Right cardiac atrium (tissue), 5 donors: ENCODE measurements at regions not wholly inside any gene's neighbourhood (a gene's known extent, or its start where the extent isn't known, plus 50 kb on each side); places are given as distances from the start of the nearest gene placed in this dataset.
"Not testable (repeated sequence)": the region's sequence is repeated elsewhere in the genome, so short reads cannot be mapped to it uniquely, and the experiment has no call there.

Experiments
- ATAC-seq, 2 donors: fragments of 200-7000 bp; cut with Tn5 transposase; one replicate each; pipeline versions ENCODE4 v1.8.0 to v1.9.1; 2020; ENCODE audit warnings: moderate library complexity in 2 of 2, mild to moderate bottlenecking in 1 of 2
- DNase-seq, 3 donors: peaks; one replicate each; pipeline ENCODE4 v3.0.0-alpha.2; 2020
- H3K27ac ChIP-seq: one replicate; pipeline ENCODE4 v1.5.1; 2013; ENCODE audit warnings: mild to moderate bottlenecking, low read length, control low read depth, moderate library complexity
- H3K27me3 ChIP-seq: one replicate; pipeline ENCODE4 v1.6.1; 2013; ENCODE audit not compliant: control insufficient read depth, insufficient read depth
- H3K4me1 ChIP-seq: one replicate; pipeline ENCODE4 v1.6.1; 2013; ENCODE audit warnings: low read length; ENCODE audit not compliant: control insufficient read depth, insufficient read depth
- H3K4me3 ChIP-seq: one replicate; pipeline ENCODE4 v1.5.1; 2013; ENCODE audit warnings: low read length, control low read depth
- H3K9me3 ChIP-seq: one replicate; pipeline ENCODE4 v1.6.1; 2013; ENCODE audit warnings: low read length; ENCODE audit not compliant: control insufficient read depth
- WGBS: extraction: QIAGEN DNeasy Blood & Tissue Kit; methylation state at CpG from one replicate; pipeline ENCODE4 v1.1.7; 2013; 5-methylcytosine and 5-hydroxymethylcytosine counted together
- intact Hi-C, 4 donors: fragments of 100-400 bp; cut with DNase I; formaldehyde crosslinking; loops; one replicate each; pipeline versions ENCODE4 v1.11.0 to v1.14.0; 2022 to 2023
- donor health status: healthy with polysubstance abuse.
- donor health status: DM: no; HTN: yes; CAD: no.
- donor health status: DM: no; HTN: no; CAD: no.
- donor health status: DM: no; HTN: yes; CAD: no; lungs with severe emphysema.
- donor health status: DM: yes; HTN: yes; CAD: no.

DNA sequence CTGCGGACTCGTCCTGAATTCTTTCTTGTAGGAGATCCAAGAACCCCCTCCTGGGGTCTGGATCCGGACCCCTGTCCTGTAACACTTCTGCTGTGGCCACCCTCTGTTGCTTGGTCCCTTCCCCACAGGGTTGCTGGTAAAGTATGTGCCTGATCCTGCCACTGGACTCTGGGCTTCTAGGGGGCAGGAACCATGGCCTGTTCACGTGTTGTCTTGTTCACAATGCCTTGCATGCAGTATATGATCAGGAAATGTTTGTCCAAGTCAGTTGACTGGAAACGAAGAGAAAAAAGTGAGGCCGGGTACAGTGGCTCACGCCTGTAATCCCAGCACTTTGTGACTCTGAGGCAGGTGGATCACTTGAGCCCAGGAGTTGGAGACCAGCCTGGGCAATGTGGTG lies 139.3 kb upstream of the ALDH1B1 start:
- ATAC-seq (no peak), DNase-seq (no peak)
- H3K27me3 ChIP-seq = no peaks in the 10 kb centered on the region
- no peak overlapping the region for H3K27ac ChIP-seq
- no peaks in the 10 kb centered on the region for H3K9me3 ChIP-seq
- no peaks in the 10 kb centered on the region for H3K4me1 ChIP-seq
- no peak overlapping the region for H3K4me3 ChIP-seq
- intact Hi-C loops = no loop called here
- WGBS = 85% methylated on average over 7 of the region's 7 CpGs

DNA sequence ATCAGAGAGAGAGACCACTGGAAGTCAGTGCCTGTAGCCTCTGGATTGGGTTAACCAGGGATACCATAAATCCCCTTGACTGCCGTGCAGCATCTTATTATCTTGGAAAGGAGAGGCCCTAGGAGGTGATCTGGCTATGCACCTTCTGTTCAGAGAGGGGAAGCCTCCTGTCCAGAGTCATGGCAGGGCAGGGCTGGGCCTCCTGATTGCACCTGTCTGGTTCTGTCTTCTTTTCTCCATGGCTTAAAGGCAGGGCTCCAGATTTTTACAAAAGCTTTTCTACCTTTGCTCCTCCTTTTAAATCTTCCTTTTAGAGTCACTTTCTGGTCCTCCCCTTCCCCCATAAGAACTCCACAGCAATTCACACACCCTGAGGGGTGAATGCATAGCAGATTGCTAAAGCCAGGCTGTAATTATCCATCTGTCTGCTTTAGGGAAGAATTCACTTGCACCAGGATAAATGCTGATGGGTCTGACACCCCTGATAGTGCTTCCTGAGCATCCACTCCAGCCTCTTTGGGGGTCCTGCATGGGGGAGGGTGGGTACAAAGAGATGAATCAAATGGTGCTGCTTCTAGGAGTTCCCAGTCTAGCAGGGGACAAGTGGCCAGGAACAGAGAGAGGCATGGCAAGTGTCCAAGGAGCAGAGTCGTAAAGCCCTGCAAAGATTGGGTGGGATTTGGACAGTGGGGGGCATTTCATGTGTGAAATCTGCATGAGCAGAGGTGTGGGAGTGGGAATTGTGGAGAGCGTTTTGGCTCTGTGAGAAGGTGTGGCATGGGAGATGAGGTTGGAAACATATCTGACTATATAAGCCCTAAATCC lies 141.3 kb upstream of the ALDH1B1 start:
- ATAC-seq (no peak), DNase-seq (no peak)
- H3K9me3 ChIP-seq = no peaks in the 10 kb centered on the region
- no peaks in the 10 kb centered on the region for H3K4me1 ChIP-seq
- no peak overlapping the region for H3K27ac ChIP-seq
- WGBS = 44% methylated on average over 3 of the region's 3 CpGs
- no peaks in the 10 kb centered on the region for H3K27me3 ChIP-seq
- intact Hi-C loops = no loop called here
- H3K4me3 ChIP-seq = no peak overlapping the region

DNA sequence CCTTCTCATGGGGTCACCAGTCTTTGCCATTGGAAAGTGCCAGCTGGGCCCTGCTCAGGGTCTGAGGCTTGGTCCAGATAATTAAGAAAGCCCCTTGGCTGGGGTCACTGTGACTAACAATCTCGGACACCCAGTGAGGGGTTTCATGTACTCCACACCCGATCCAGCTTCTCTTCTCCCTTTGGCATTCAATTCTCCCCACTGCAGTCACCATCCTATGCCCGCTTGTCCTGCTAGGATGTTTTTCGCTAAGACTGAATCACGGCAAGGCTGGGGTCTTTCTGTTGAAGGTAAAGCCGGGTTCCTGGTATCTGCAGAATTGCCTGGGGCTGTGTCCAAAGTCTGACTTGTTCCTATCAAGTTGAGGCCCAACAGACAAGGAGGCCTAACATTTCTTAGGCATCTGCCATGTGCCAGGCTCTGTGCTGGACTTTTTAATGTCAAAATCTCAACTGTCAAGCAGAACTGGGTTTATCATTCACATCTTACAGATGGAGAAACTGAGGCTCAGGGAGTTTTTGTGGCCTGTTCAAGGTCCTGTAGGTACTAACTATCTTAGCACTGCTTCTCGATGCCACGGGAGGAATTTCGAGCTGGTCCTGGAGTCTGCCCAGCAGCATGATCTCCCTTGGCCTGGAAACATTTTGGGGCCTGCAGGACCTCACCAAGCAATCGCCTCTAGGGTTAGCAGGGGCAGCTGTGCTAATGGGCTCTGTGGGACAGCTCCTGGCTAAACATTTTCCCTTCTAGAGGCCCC lies 142.0 kb upstream of the ALDH1B1 start:
- 86% methylated on average over 10 of the region's 10 CpGs for WGBS
- Histone ChIP-seq H3K27me3 (no peaks in the 10 kb centered on the region), H3K9me3 (no peaks in the 10 kb centered on the region), H3K27ac (no peak overlapping the region), H3K4me1 (no peaks in the 10 kb centered on the region), H3K4me3 (no peak overlapping the region)
- DNase-seq = no peak
- intact Hi-C loops = no loop called here
- no peak for ATAC-seq

DNA sequence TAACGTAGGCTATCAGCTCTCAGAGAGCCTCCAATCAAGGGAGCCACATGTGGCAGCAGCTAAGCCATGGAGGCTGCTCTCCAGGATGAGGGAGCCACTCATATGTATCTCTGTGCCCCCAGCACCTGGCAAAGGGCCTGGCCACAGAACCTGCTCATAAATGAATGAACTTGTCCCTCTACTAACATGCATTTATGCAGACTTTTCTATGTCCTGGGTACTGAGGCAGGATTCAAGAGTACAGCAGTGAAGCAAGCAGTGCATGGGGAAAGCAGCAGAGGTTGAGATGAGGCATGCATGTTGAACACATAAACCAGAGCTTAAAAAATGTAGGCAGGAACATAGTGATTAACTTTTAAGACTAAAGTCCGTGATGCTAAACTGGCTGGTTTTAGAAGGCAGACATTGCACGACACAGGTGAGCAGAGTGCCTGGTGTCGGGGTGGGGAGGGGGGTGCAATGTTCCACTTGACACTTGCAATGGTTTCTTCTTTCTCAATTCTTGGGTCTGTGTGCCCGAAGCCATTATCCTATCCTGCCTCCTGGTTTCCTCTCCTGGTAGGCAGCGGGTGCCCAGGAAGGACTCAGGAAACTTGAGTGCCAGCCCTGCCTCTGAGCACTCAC lies 142.8 kb upstream of the ALDH1B1 start:
- Histone ChIP-seq H3K27ac (no peak overlapping the region), H3K4me3 (no peak overlapping the region), H3K27me3 (no peaks in the 10 kb centered on the region), H3K9me3 (no peaks in the 10 kb centered on the region), H3K4me1 (no peaks in the 10 kb centered on the region)
- intact Hi-C loops = no loop called here
- 80% methylated on average over 6 of the region's 6 CpGs for WGBS
- DNase-seq = no peak
- ATAC-seq = no peak

DNA sequence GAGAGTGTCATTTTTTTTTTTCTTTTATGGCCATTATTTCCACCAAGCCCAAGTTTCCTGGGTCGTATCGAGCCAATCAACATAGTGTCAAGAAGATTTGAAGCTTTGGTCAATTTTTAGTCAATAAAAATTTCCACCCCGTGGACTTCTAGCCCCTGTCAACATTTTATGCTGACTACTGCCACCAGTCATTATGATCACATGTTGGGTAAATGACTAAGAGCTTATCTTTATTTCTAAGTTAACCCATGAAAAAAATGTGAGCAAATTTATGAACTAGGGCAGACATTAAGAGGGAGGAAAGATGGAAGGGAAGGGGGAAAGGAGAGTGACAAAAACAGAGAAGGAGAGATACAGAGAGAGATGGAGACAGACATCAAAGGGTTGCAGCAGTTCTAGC lies 143.5 kb upstream of the ALDH1B1 start:
- no peak overlapping the region for H3K27ac ChIP-seq
- H3K27me3 ChIP-seq = no peaks in the 10 kb centered on the region
- H3K4me1 ChIP-seq = no peaks in the 10 kb centered on the region
- WGBS = 66% methylated on average over 3 of the region's 3 CpGs
- no peak for ATAC-seq
- DNase-seq = no peak
- intact Hi-C loops = no loop called here
- H3K4me3 ChIP-seq = no peak overlapping the region
- H3K9me3 ChIP-seq = no peaks in the 10 kb centered on the region

DNA sequence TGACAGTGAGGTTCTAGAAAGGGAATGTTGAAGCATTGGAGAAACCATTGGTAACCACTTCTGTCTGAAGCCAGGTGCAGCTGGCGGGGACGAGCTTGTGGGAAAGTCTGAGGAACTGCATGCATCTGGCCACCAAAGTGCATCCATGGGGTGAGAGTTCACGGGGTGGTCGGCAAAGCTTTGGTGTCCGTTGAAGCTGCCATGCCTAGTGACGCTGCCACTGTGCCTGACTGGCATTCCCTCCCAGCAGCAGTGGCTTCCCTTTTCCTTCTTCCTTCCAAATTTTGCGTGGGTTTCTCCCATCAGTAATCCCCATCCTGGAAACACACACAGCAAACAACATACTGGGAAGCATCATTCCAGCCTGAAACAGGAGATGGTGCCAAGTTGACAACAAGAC lies 145.7 kb upstream of the ALDH1B1 start:
- no peak overlapping the region for H3K27ac ChIP-seq
- no peaks in the 10 kb centered on the region for H3K27me3 ChIP-seq
- H3K4me3 ChIP-seq = no peak overlapping the region
- intact Hi-C loops = no loop called here
- no peak for DNase-seq
- 89% methylated on average over 7 of the region's 7 CpGs for WGBS
- ATAC-seq = no peak
- no peaks in the 10 kb centered on the region for H3K4me1 ChIP-seq
- no peaks in the 10 kb centered on the region for H3K9me3 ChIP-seq

DNA sequence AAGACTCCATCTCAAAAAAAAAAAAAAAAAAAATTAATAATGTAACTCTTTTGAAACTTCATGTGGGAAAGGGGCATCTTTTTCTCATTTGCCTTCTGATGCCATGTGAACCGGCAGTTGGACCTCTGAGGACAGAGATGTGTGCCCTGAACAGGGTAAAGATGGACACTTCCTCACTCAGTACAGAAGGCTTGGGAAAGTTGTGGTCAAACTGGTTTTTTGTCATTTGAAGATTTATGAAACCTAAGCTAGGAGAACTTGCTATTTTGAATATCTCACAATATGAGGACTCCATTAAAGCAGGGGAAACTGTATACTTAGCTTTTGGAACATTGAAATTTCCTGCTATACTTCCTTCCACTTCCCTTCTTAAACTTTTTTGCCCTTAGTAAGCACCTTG lies 147.5 kb upstream of the ALDH1B1 start:
- ATAC-seq (no peak), DNase-seq (no peak)
- no peak overlapping the region for H3K4me3 ChIP-seq
- WGBS = 93% methylated on average over 1 of the region's 1 CpG
- intact Hi-C loops = no loop called here
- H3K27ac ChIP-seq = no peak overlapping the region
- no peaks in the 10 kb centered on the region for H3K9me3 ChIP-seq
- no peaks in the 10 kb centered on the region for H3K27me3 ChIP-seq
- H3K4me1 ChIP-seq = no peaks in the 10 kb centered on the region

DNA sequence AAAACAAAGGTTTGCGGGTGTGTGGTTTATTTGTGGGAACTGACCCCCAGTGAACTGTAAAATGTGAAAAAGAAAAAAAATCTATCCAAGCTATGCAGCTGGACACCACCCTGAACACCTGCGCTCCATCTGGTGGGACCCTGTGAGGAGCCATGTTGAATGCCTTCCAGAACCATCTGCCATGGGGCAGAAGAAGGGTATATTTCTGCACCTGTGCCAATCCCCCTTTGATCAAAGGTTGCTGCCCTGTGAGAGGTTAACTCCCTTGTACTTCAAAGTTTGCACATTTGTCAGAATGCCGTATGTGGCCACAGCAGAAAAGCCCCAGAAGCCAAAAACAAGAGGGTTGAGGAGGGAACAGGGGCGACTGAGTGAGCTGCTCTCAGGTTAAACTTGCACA lies 148.5 kb upstream of the ALDH1B1 start:
- ATAC-seq (no peak), DNase-seq (no peak)
- no peaks in the 10 kb centered on the region for H3K4me1 ChIP-seq
- no peaks in the 10 kb centered on the region for H3K27me3 ChIP-seq
- intact Hi-C loops = no loop called here
- H3K27ac ChIP-seq = no peak overlapping the region
- WGBS = 82% methylated on average over 4 of the region's 4 CpGs
- no peaks in the 10 kb centered on the region for H3K9me3 ChIP-seq
- H3K4me3 ChIP-seq = no peak overlapping the region

DNA sequence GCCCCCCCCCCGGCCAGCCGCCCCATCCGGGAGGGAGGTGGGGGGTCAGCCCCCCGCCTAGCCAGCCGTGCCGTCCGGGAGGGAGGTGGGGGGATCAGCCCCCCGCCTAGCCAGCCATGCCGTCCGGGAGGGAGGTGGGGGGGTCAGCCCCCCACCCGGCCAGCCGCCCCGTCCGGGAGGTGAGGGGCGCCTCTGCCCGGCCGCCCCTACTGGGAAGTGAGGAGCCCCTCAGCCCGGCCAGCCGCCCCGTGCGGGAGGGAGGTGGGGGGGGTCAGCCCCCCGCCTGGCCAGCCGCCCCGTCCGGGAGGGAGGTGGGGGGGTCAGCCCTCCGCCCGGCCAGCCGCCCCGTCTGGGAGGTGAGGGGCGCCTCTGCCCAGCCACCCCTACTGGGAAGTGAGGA lies 150.4 kb upstream of the ALDH1B1 start:
- H3K4me1 ChIP-seq, intact Hi-C loops, ATAC-seq, H3K27me3 ChIP-seq, H3K27ac ChIP-seq, DNase-seq, H3K9me3 ChIP-seq, H3K4me3 ChIP-seq: not testable (repeated sequence)
- 92% methylated on average over 26 of the region's 30 CpGs for WGBS

DNA sequence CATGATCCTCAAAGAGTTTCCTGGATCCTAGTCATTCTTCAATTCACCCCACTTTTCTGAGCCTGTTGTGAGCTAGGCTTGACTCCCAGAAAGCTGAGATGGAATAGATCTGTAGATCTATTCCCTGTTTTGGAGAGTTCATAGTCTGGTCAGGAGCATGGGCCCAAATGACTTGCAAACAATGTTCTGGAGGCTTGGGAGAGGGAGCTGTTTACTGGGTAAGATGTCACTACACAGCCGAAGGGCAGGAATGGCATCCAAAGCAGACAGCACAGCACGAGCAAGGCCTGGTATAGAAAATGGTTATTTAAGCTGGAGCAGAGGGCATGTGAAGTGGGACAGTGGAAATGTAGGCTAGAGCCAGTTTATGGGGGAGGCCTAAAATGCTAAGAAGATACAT lies 152.5 kb upstream of the ALDH1B1 start:
- WGBS = 93% methylated on average over 2 of the region's 2 CpGs
- intact Hi-C loops = no loop called here
- Histone ChIP-seq H3K27me3 (no peaks in the 10 kb centered on the region), H3K4me3 (no peak overlapping the region), H3K27ac (no peak overlapping the region), H3K9me3 (no peaks in the 10 kb centered on the region), H3K4me1 (no peaks in the 10 kb centered on the region)
- DNase-seq (no peak), ATAC-seq (no peak)

DNA sequence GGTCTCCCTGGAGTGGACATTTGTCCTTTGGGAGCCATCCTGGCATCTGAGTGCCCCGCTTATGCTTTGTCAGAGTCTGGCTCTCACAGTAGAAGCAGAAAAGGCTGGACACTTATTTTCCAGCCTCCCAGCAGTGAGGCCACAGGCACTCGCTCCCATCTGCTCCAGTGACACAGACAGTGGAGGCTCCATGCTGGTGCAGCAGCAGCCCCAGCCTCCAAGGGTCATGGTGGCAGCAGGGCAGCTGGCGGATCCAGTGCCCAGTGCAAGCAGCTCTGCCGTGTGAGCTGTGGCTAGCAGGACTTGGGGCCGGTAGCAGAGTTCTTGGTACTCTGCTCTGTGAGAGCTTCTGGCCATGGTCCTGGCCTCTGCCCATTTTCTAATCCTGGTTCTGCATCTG lies 157.3 kb upstream of the ALDH1B1 start:
- ATAC-seq = no peak

More for the DNA sequence above, 157.3 kb upstream of the ALDH1B1 start:
- WGBS = 70% methylated on average over 5 of the region's 5 CpGs
- H3K9me3 ChIP-seq = no peaks in the 10 kb centered on the region
- DNase-seq = no peak
- intact Hi-C loops = no loop called here
- H3K27me3 ChIP-seq = no peaks in the 10 kb centered on the region
- H3K27ac ChIP-seq = no peak overlapping the region
- H3K4me1 ChIP-seq = no peaks in the 10 kb centered on the region
- no peak overlapping the region for H3K4me3 ChIP-seq
